Stimulated activated effector memory CD8-positive, alpha-beta T cell treated with anti-CD3 and anti-CD28 coated beads, Interleukin-12 subunit alpha, Interleukin-12 subunit beta, amount 100 ng/mL, for 72 hours (primary cell): ENCODE measurements at regions not wholly inside any gene's neighbourhood (a gene's known extent, or its start where the extent isn't known, plus 50 kb on each side); places are given as distances from the start of the nearest gene placed in this dataset.

ENCODE experiments used
- ATAC-seq: fragments of 150-1000 bp; cut with Tn5 transposase; 2 replicates; pipeline ENCODE4 v1.10.0; 2021
- DNase-seq, 2 donors: peaks; one replicate each; pipeline ENCODE4 v3.0.0; 2021 to 2022; ENCODE audit warnings: low spot score in 2 of 2
- H3K27ac Mint-ChIP-seq: one replicate; pipeline ENCODE4 v1.8.0; 2022; ENCODE audit warnings: mild to moderate bottlenecking, mixed read lengths
- H3K36me3 Mint-ChIP-seq: one replicate; pipeline ENCODE4 v1.8.0; 2022; ENCODE audit warnings: mild to moderate bottlenecking, mixed read lengths
- H3K4me1 Mint-ChIP-seq: one replicate; pipeline ENCODE4 v1.8.0; 2022; ENCODE audit warnings: mixed read lengths
- H3K4me3 Mint-ChIP-seq: one replicate; pipeline ENCODE4 v1.8.0; 2022; ENCODE audit warnings: mild to moderate bottlenecking, mixed read lengths
- H3K9me3 Mint-ChIP-seq: one replicate; pipeline ENCODE4 v1.8.0; 2022; ENCODE audit warnings: mixed read lengths

- no peaks in the 10 kb centered on the region for H3K36me3 Mint-ChIP-seq
- H3K27ac Mint-ChIP-seq = no peak overlapping the region
- H3K4me1 Mint-ChIP-seq = peaks cover 5% of the 10 kb centered on the region
- ATAC-seq = no peak
- H3K9me3 Mint-ChIP-seq = peaks cover 5% of the 10 kb centered on the region
- H3K4me3 Mint-ChIP-seq = no peak overlapping the region
- DNase-seq = no peak
Measured at GRCh38 chr18:46310675-46311345, 206.6 kb downstream of the HAUS1 start.

- Mint-ChIP-seq H3K4me3 (no peak overlapping the region), H3K4me1 (peaks cover 5% of the 10 kb centered on the region), H3K9me3 (peaks cover 5% of the 10 kb centered on the region), H3K36me3 (no peaks in the 10 kb centered on the region), H3K27ac (no peak overlapping the region)
- ATAC-seq (no peak), DNase-seq (no peak)
Measured at GRCh38 chr18:46311491-46311890, 207.3 kb downstream of the HAUS1 start.

- peaks cover 5% of the 10 kb centered on the region for H3K9me3 Mint-ChIP-seq
- peaks cover 5% of the 10 kb centered on the region for H3K4me1 Mint-ChIP-seq
- no peak overlapping the region for H3K27ac Mint-ChIP-seq
- no peaks in the 10 kb centered on the region for H3K36me3 Mint-ChIP-seq
- ATAC-seq (no peak), DNase-seq (no peak)
- no peak overlapping the region for H3K4me3 Mint-ChIP-seq
Measured at GRCh38 chr18:46312221-46312620, 208.0 kb downstream of the HAUS1 start.

GRCh38 chr18:46313521-46313920, 209.3 kb downstream of the HAUS1 start:
- H3K27ac Mint-ChIP-seq = no peak overlapping the region
- H3K4me3 Mint-ChIP-seq = no peak overlapping the region
- no peaks in the 10 kb centered on the region for H3K9me3 Mint-ChIP-seq
- DNase-seq (no peak), ATAC-seq (no peak)
- peaks cover 5% of the 10 kb centered on the region for H3K4me1 Mint-ChIP-seq
- no peaks in the 10 kb centered on the region for H3K36me3 Mint-ChIP-seq

GRCh38 chr18:46314011-46314410, 209.8 kb downstream of the HAUS1 start:
- no peak overlapping the region for H3K27ac Mint-ChIP-seq
- no peak overlapping the region for H3K4me3 Mint-ChIP-seq
- DNase-seq (no peak), ATAC-seq (no peak)
- H3K9me3 Mint-ChIP-seq = no peaks in the 10 kb centered on the region
- H3K36me3 Mint-ChIP-seq = no peaks in the 10 kb centered on the region
- H3K4me1 Mint-ChIP-seq = peaks cover 5% of the 10 kb centered on the region

GRCh38 chr18:46315161-46315560, 211.0 kb downstream of the HAUS1 start:
- no peak for DNase-seq
- ATAC-seq = peak; percentile 71
- Mint-ChIP-seq H3K27ac (peak overlapping the region; percentile 71), H3K4me1 (peaks cover 5% of the 10 kb centered on the region), H3K9me3 (no peaks in the 10 kb centered on the region), H3K36me3 (no peaks in the 10 kb centered on the region), H3K4me3 (no peak overlapping the region)

- Mint-ChIP-seq H3K36me3 (no peaks in the 10 kb centered on the region), H3K4me3 (no peak overlapping the region), H3K4me1 (peaks cover 5% of the 10 kb centered on the region), H3K27ac (no peak overlapping the region), H3K9me3 (no peaks in the 10 kb centered on the region)
- DNase-seq = no peak
- no peak for ATAC-seq
Measured at GRCh38 chr18:46318356-46318755, 214.2 kb downstream of the HAUS1 start.

GRCh38 chr18:46319783-46320182, 215.6 kb downstream of the HAUS1 start:
- Mint-ChIP-seq H3K27ac (no peak overlapping the region), H3K4me3 (no peak overlapping the region), H3K36me3 (no peaks in the 10 kb centered on the region), H3K4me1 (peaks cover 9% of the 10 kb centered on the region), H3K9me3 (no peaks in the 10 kb centered on the region)
- DNase-seq (no peak), ATAC-seq (peak; percentile 71)

- Mint-ChIP-seq H3K4me3 (no peak overlapping the region), H3K27ac (no peak overlapping the region), H3K36me3 (no peaks in the 10 kb centered on the region), H3K4me1 (peaks cover 8% of the 10 kb centered on the region), H3K9me3 (no peaks in the 10 kb centered on the region)
- DNase-seq = no peak
- ATAC-seq = no peak
Measured at GRCh38 chr18:46320297-46320696, 216.1 kb downstream of the HAUS1 start.

GRCh38 chr18:46320928-46321711, 216.9 kb downstream of the HAUS1 start:
- ATAC-seq = no peak
- H3K9me3 Mint-ChIP-seq = no peaks in the 10 kb centered on the region
- DNase-seq = no peak
- H3K36me3 Mint-ChIP-seq = no peaks in the 10 kb centered on the region
- peaks cover 8% of the 10 kb centered on the region for H3K4me1 Mint-ChIP-seq
- H3K4me3 Mint-ChIP-seq = no peak overlapping the region
- H3K27ac Mint-ChIP-seq = no peak overlapping the region

GRCh38 chr18:46321955-46322354, 217.8 kb downstream of the HAUS1 start:
- H3K27ac Mint-ChIP-seq = no peak overlapping the region

GRCh38 chr18:46322411-46322891, 218.3 kb downstream of the HAUS1 start:
- H3K36me3 Mint-ChIP-seq = no peaks in the 10 kb centered on the region
- peaks cover 8% of the 10 kb centered on the region for H3K4me1 Mint-ChIP-seq
- no peaks in the 10 kb centered on the region for H3K9me3 Mint-ChIP-seq
- ATAC-seq = no peak
- H3K4me3 Mint-ChIP-seq = no peak overlapping the region
- DNase-seq = no peak
- H3K27ac Mint-ChIP-seq = no peak overlapping the region

More at GRCh38 chr18:46321955-46322354, 217.8 kb downstream of the HAUS1 start:
- peaks cover 8% of the 10 kb centered on the region for H3K4me1 Mint-ChIP-seq
- DNase-seq (no peak), ATAC-seq (no peak)
- H3K36me3 Mint-ChIP-seq = no peaks in the 10 kb centered on the region
- no peaks in the 10 kb centered on the region for H3K9me3 Mint-ChIP-seq
- H3K4me3 Mint-ChIP-seq = no peak overlapping the region

- no peak for ATAC-seq
- no peak for DNase-seq
- no peaks in the 10 kb centered on the region for H3K9me3 Mint-ChIP-seq
- no peaks in the 10 kb centered on the region for H3K36me3 Mint-ChIP-seq
- H3K4me3 Mint-ChIP-seq = no peak overlapping the region
- no peak overlapping the region for H3K27ac Mint-ChIP-seq
- peaks cover 8% of the 10 kb centered on the region for H3K4me1 Mint-ChIP-seq
Measured at GRCh38 chr18:46322941-46323340, 218.8 kb downstream of the HAUS1 start.

- ATAC-seq = no peak
- Mint-ChIP-seq H3K4me1 (peaks cover 8% of the 10 kb centered on the region), H3K27ac (no peak overlapping the region), H3K36me3 (no peaks in the 10 kb centered on the region), H3K9me3 (no peaks in the 10 kb centered on the region), H3K4me3 (no peak overlapping the region)
- DNase-seq = no peak
Measured at GRCh38 chr18:46324087-46324955, 220.1 kb downstream of the HAUS1 start.

GRCh38 chr18:46325895-46326294, 221.7 kb downstream of the HAUS1 start:
- Mint-ChIP-seq H3K27ac (no peak overlapping the region), H3K36me3 (no peaks in the 10 kb centered on the region), H3K4me3 (no peak overlapping the region), H3K4me1 (peaks cover 8% of the 10 kb centered on the region), H3K9me3 (no peaks in the 10 kb centered on the region)
- no peak for ATAC-seq
- no peak for DNase-seq
